Islet of Langerhans (tissue), 1 donor: ENCODE measurements at regions not wholly inside any gene's neighbourhood (a gene's known extent, or its start where the extent isn't known, plus 50 kb on each side); places are given as distances from the start of the nearest gene placed in this dataset.
A peak's percentile ranks its signal among the peaks of the same experiment; 100 is the strongest.

Experiments
- FAIRE-seq: peaks from one replicate; lab custom pipeline; 2011; peaks lifted over from hg19 to GRCh38; lab: Jason Lieb, UNC

GRCh38 chr6:139768196-139768595, 393.7 kb upstream of the CITED2 start:
- FAIRE-seq = no peak

GRCh38 chr6:139766796-139767195, 392.3 kb upstream of the CITED2 start:
- FAIRE-seq = no peak

DNA sequence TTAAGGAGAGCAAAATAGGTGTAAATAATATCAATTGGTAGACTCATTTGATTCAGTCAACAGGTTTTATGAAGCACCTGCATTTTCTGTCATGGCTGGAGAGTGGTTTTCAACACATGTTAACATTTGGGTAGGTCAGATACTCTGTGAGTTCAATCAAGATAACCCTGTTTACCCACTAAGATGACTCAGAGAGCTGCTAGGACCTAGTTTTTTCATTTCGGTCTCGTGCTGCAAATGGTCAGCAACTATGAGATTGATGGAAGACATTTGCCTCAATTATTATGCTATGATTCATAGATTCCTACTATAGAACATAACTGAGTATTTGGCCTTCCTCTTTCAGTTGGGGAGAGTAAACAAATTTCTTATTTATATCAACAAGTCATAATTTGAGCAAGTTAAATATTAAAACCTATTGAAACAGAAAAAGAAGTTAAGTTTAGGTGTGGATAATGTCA, 391.4 kb upstream of the CITED2 start:
- FAIRE-seq = peak; percentile 96

DNA sequence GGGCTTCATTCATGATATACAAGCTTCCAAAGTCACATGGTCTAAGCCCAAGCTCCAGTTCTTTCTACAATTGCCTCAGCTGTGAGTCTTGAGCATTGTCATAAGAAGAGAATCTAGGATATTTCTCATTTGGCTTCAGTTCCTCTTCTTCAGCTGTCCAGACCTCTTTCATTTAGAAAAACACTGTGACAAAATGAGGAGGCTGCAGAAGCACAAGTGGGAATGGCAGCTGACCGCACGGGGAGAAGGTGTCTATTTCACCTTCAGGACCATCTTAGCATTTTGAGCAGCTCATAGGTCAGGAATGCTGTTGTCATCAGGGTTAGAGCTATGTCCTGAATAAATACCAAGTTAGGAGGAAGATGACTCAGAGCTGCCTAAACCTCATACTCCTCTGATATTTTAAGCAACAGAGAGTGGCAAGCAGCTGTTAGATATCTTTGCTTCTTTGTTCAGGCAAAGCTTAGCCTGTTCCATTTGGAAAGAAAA, 390.1 kb upstream of the CITED2 start:
- FAIRE-seq = no peak

DNA sequence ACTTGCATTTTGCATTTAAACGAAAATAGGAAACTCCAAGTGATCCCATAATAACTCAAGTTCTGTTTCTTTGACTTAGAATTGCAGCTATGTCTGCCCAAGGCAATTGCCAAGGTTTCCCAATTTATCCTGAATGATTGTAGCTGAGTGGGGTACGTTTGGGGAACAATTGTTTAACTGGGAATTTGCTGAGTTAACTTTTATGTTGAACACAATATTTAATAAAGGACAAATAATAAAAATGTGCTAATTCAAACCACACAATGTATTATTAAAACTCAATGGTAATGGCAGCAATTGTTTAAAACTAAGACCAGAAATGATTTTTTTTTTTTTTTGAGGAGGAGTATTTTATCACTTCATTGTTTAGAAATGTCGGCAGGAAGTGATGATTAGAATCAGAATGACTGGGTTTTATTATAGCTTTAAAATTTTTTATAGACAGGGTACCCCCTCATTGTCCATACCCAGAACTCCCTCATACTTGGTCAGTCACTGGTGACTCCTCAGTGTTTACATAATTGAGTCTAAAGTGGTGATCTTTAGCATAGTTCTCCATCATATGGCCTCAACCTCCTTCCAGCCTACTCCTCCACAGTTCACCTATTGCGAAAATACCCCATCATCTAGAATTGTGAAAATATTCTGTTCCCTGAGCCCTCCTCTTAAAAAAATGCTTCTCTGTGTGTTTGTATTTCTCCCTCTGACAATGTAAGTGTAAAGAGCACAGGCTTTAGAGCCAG, 389.2 kb upstream of the CITED2 start:
- FAIRE-seq = no peak

DNA sequence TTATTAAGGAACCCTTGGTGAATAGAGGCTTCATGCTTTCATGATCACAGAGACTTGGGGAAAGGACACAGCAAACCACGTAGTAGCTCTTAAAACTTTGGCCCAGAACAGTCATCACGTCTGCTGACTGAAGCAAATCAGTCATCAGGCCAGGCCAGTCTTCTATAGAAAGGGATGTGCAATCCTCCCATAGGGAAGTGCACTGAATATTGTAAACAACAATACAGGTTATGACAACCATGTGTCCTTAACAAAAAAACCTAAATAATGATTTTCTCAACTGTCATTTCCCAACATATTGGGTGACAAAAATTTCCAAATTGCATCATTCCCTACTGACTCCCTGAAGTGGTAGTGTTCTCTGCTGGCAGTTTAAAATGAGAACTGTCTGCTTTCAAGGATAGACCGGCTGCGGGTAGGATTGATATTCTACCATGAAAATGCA, 388.2 kb upstream of the CITED2 start:
- FAIRE-seq = no peak

DNA sequence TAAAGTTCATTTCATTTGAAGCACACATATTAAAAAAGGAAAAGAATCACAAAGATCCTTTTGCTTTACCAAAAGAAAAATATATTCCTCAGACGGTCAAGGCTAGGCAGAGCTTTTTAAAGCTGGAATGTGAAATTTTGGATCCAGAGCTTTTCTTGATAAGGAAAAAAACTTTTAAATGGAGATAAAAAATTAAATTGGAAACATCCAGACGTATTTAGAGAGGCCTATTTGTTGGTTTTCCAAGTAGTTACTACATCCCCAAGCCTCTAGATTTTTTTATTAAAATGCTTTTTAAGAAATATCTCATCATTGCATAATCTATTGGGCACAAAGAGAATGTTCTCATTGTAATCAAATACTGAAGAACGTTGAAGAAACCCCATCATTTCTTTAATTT, 385.7 kb upstream of the CITED2 start:
- peak; percentile 9 for FAIRE-seq

GRCh38 chr6:139759086-139759485, 384.6 kb upstream of the CITED2 start:
- FAIRE-seq = peak; percentile 36

- FAIRE-seq = no peak
Measured at GRCh38 chr6:139758209-139758611, 383.8 kb upstream of the CITED2 start.

GRCh38 chr6:139757784-139758183, 383.3 kb upstream of the CITED2 start:
- peak; percentile 69 for FAIRE-seq

DNA sequence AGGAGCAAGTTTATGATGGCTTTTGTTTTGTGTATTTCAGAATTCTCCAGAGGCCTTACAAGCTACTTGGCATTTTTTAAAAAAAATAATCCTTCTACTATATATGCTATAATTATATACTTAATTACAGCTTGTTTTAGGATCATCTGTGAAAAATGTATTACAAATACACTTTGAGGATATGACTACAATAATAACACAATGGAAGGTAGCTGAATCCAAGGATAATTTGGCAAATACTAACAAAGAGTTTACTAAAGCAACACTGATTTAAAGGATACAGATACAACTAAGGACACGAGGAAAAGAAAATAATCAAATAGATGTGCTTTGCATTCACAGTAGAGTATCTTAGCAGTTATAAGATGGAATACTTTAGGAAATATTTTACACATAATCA, 381.9 kb upstream of the CITED2 start:
- peak; percentile 45 for FAIRE-seq

DNA sequence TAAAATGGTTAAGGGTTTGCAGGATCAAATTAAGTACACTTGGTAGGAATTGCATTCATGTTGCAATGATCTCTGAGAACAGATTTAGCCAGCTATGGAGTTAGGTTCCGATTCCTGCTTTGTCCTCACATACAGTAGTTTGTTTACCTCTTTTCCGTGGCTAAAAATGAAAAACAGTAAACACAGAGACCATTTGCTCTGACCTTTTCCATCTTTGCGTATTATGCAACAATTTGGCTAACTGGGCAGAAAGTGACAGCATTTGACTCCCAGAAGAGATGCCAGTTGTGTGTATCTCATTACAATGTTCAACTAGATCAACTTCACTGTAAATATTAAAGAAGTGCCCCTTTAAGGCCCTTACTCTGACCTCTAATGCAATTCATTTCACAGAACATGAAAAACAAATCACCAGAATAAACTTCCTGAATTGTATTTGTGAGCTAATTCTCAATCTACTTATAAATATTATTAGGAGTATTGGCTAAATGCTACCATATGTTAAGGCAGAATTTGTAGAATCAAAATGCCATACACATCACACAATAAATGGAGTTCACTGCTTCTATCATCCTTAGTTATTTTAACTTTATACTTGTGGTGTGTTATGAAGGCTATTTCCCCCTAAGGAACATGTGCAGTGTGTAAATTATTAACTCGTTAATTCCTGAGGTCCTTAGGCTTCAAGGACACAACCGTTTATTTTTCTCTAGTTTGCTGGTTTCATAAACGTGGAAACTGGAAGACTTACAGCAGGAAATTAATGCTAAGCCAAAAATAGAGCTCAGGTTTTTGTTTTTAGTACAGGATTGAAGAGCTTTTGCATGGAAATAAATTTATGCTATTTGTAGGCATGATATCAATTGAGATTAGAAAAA, 380.7 kb upstream of the CITED2 start:
- no peak for FAIRE-seq

DNA sequence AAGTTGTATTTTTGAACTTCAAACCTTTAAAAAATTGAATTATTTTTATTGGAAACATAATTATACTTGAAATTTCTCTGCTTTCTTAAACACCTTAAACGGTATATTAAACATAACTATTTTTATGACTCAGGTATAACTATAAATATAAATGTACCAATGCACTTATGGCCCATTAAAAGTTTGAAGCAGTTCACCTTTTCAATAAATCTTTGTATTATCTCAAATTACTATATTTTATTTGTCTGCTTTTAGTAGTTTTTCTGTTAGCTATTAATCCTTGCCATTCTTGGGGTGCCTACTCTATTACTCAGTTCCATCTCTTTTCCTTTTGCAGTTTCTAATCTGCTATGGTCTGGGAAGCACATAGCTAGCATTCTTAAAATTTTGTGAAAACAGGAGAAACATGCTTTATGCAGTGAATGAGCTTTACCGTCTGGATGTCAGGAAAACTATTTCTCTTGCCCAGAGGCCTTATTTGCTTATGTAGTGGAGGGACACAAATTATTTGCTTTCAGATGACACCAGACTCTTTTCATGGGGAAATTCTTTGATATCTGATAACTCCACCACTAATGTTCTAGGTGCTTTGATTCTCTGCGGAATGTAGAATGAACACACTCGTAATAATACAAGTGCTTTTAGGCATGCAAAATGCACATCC, 378.9 kb upstream of the CITED2 start:
- no peak for FAIRE-seq

DNA sequence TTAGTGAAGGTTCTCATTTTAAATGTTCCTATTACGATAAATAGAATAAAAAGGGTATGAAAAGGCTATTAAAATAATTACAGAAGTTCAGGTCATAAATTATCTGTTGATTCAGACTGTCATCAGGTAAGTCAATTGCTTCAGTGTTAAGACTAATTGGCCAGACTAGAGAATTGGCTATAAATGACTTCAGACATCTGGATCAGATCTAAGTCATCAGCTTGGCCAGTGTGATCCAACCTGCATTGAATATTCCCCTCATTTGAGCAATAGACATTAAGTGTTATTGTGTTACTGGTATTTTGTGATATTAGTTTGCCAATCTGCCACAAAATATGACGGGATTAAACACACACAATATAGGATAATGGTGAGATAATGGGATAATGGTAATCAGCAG, 377.6 kb upstream of the CITED2 start:
- no peak for FAIRE-seq

DNA sequence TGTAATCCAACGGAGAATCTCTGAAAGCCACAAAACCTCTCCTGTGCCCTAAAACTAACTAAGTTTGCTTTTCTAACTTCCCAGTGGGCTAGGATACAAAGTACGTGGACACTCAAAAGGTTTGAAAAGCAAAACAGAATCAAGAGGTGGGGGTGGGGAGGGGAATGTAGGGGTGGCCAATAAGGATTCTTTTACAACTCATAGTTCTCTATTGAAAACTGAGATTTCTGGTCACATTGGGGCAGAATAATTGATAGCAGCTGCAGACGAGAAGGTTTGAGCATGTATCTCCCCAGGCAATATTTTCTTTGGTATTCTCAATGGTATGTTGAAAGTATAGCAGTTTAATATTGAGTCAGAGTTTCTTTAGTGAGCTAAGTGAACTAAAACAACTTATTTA, 376.7 kb upstream of the CITED2 start:
- FAIRE-seq = no peak

DNA sequence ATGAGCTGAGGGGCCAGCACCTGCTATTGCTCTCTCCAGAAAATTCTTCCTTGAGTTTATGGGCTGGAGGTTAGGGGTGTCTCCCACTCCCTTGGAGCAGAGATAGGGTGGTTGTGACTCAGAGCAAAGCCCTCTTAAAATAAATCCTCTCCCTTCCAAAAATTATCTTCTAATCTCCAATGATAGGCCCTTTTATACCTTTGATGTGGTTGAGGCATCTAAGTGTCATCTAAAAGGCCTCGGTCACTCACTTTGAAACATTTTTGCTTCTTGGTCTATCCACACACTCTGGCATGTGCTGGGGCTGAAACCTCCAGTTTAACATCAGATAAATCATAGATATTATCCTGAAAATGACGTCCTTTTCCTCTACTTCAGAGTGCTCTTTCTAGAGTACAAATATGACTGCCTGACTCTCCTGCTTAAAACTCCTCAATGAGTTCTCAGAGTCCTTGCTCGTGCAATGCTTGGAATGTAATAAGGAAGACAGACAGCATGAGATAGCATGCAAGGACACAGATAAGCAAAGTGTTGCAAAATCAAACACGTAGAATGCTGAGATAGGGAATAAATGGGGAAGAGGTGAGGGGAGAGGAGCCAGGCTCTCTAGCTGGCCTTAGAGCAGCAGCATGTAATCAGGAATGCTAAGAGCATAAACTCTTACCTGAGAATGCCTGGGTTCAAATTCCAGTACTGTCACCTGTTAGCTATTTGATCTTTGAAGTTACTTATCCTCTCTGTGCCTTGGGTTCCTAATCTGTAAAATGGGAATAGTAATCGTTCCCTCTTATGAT, 374.1 kb upstream of the CITED2 start:
- FAIRE-seq = no peak

- no peak for FAIRE-seq
Measured at GRCh38 chr6:139747154-139747553, 372.7 kb upstream of the CITED2 start.

DNA sequence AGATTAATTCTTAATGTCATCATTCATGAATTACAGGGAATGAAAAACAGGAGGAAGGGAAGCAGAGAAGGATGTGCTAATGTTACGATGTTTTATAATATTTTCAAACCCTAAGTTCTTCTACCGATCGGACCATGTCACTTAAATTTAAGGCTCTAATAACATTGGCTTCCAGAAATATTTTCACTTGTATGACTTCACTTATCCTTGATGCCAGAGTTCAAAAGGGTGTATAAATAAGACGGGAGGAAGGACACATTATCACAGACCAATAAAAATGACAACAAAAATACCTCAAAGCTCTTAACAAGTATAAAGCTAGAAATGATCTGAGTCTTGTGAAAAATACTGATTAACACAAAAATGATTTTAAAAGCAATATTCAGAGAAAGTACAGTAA, 370.4 kb upstream of the CITED2 start:
- no peak for FAIRE-seq

DNA sequence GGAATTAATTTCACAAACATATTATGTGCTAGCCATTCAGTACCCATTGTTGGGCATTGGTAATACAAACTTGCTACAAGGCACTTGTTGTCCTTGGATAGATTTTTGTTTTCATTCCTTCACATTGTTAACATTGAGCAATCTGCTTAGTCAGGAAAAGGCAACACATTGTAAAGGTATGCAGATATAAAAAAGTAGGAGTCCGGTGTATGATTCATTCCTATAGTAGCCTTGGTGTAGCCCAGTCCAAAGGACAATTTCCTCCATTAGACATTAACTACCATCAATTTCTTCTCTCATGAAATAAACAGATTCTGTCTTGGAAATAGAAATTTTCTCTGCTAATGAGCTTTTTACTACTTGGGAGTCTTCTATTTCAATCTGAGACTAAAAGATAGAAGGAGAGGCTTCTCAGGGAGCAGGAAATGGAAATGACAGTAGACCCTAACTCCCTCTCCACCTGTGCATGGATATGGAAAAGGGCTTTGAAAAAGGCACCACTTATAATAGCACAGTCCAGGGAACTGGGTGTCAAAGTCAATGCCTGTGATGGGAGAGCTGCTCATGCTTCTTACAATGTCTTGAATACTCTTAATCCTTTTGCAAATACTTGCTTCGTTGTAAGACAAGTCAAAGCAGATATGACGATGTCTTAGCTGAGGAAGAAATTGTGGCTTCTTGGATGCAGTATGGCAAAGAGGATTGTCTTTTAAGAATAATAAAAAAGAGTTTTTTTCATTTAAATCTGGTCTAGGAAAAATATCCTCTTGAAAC, 369.4 kb upstream of the CITED2 start:
- FAIRE-seq = no peak

GRCh38 chr6:139742671-139743070, 368.2 kb upstream of the CITED2 start:
- no peak for FAIRE-seq

DNA sequence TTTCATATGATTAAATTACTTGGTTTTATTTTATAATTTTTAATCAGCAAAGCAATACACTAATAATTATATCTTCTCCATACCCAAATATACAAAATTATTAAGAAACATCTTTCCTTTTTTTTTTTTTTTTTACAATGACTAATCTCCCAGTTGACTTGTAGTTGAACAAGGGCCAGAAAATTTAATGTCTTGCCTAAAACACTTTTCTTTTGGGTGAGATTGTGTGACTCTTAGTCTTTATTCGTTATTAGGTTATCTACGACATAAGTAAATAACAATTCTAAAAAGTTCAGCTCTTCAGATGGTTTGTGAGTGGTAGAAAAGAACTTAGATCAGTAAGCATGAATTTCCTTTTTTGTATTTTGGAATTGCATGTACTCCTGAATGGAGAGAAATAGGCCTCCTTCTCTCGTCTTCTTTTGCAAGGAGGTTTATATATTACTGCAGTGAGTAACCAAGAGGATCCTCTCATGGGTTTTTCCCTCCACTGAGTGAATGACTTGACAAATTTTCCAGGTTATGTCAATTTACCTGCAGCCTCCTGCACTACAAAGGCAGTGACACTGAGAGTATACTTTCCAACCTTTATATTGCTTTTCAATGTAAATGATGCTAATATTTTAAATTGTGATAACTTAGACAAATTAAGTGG, 364.5 kb upstream of the CITED2 start:
- FAIRE-seq = no peak
